ENCODE measurements at regions not wholly inside any gene's neighbourhood (a gene's known extent, or its start where the extent isn't known, plus 50 kb on each side); places are given as distances from the start of the nearest gene placed in this dataset.
A peak's percentile ranks its signal among the peaks of the same experiment; 100 is the strongest.

DNA sequence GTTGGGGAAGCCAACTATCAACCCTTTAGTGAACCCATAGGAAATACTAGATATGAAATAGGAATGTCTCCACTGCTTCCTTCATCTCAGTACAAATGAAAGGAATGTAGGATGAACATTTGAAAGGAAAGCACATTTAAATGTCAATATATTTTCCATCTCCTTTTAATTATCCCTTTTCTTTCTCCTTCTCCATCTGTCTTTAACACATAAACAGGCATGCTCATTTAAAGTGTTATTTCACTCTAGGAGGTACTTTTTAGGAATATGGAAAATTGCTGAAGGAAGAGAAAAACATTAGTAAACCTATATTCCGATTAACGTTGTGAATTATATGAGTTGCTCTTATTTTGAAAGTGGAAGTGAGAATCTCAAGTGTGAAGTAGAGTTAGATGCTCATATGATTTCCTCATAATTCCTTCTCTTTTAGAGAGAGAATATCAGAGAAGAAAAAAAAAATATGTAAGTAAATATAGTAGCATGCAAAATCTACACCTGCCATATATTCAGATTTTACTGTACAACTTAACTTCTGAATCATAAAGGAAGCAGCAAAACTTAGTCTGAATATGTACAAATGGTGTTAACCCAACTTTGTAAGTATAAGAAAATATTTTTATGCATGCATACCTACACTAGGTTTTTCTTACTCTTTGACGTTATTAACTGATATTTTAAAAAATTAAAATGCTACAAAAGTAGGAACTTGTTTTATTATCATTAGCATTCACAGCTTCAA lies 406.9 kb upstream of the B3GALT2 start:
- DNase-seq (ENCODE audit: low spot score in 2 of 2), result no peak
- Histone ChIP-seq H3K27ac (no peak overlapping the region), H3K27me3 (no peaks in the 10 kb centered on the region), H3K36me3 (no peaks in the 10 kb centered on the region), H3K9me3 (no peaks in the 10 kb centered on the region), H3K4me3 (no peak overlapping the region), H3K4me1 (peaks cover 0 to 22% (median 2%) of the 10 kb centered on the region in 4 donors)
- TF ChIP-seq, protein P1, sequence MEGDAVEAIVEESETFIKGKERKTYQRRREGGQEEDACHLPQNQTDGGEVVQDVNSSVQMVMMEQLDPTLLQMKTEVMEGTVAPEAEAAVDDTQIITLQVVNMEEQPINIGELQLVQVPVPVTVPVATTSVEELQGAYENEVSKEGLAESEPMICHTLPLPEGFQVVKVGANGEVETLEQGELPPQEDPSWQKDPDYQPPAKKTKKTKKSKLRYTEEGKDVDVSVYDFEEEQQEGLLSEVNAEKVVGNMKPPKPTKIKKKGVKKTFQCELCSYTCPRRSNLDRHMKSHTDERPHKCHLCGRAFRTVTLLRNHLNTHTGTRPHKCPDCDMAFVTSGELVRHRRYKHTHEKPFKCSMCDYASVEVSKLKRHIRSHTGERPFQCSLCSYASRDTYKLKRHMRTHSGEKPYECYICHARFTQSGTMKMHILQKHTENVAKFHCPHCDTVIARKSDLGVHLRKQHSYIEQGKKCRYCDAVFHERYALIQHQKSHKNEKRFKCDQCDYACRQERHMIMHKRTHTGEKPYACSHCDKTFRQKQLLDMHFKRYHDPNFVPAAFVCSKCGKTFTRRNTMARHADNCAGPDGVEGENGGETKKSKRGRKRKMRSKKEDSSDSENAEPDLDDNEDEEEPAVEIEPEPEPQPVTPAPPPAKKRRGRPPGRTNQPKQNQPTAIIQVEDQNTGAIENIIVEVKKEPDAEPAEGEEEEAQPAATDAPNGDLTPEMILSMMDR (IDR thresholded peaks at IDR 0.05), result no peak
- TF ChIP-seq EP300 (IDR thresholded peaks at IDR 0.05), result no peak
- no peak for TF ChIP-seq POLR2A (IDR thresholded peaks at IDR 0.05)
- 61 to 65% methylated on average over 3 of the region's 3 CpGs for WGBS, 2 donors

GRCh38 chr1:193592317-193592716 lies 405.9 kb upstream of the B3GALT2 start:
- DNase-seq (ENCODE audit: low spot score in 2 of 2), result no peak

GRCh38 chr1:193590102-193590501 lies 403.7 kb upstream of the B3GALT2 start:
- H3K4me1 ChIP-seq, result peaks cover 0 to 23% (median 2%) of the 10 kb centered on the region in 4 donors
- H3K27me3 ChIP-seq, result no peaks in the 10 kb centered on the region
- no peak overlapping the region for H3K4me3 ChIP-seq
- DNase-seq (ENCODE audit: low spot score in 2 of 2), result no peak
- H3K27ac ChIP-seq, result no peak overlapping the region
- no peaks in the 10 kb centered on the region for H3K9me3 ChIP-seq
- TF ChIP-seq, protein P1 (IDR thresholded peaks at IDR 0.05), result no peak
- no peak for TF ChIP-seq EP300 (IDR thresholded peaks at IDR 0.05)
- no peak for TF ChIP-seq POLR2A (IDR thresholded peaks at IDR 0.05)
- no peaks in the 10 kb centered on the region for H3K36me3 ChIP-seq

More at GRCh38 chr1:193592317-193592716, 405.9 kb upstream of the B3GALT2 start:
- TF ChIP-seq POLR2A (IDR thresholded peaks at IDR 0.05) (no peak), EP300 (IDR thresholded peaks at IDR 0.05) (peak in 1 of 2 donors; percentile 19)
- no peaks in the 10 kb centered on the region for H3K9me3 ChIP-seq
- H3K4me3 ChIP-seq, result no peak overlapping the region
- H3K27ac ChIP-seq, result no peak overlapping the region
- 84 to 85% methylated on average over 2 of the region's 2 CpGs for WGBS, 2 donors
- peaks cover 0 to 23% (median 2%) of the 10 kb centered on the region in 4 donors for H3K4me1 ChIP-seq
- no peaks in the 10 kb centered on the region for H3K36me3 ChIP-seq
- H3K27me3 ChIP-seq, result no peaks in the 10 kb centered on the region

DNA sequence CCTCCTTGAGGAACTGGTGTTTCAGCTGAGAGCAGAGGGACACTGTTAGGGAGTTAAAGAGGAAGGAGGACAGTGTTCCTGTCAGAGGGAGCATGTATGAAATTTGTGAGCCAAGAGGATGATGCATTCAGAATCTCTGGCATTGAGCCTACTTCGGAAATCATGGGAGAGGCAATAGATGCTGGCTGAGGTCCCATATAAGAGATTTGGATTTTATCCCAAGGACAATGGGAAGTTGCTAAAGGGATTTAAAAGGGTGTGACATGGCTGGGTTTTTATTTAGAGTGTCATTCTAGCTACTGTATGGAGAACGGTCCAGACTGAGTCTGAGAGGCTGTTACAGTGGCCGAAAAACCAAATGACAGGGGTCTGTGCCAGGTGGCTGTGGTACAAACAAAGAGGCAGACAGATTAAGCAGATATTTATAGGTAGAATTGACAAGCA lies 403.2 kb upstream of the B3GALT2 start:
- DNase-seq (ENCODE audit: low spot score in 2 of 2), result peak in 1 of 2 donors; percentile 15
- Histone ChIP-seq H3K9me3 (no peaks in the 10 kb centered on the region), H3K27ac (no peak overlapping the region), H3K4me1 (peaks cover 0 to 23% (median 2%) of the 10 kb centered on the region in 4 donors), H3K27me3 (no peaks in the 10 kb centered on the region), H3K4me3 (no peak overlapping the region), H3K36me3 (no peaks in the 10 kb centered on the region)
- TF ChIP-seq POLR2A (IDR thresholded peaks at IDR 0.05) (no peak), EP300 (IDR thresholded peaks at IDR 0.05) (peak in 1 of 2 donors; percentile 24)
- TF ChIP-seq, protein P1 (IDR thresholded peaks at IDR 0.05), result no peak
- 36 to 39% methylated on average over 3 of the region's 3 CpGs for WGBS, 2 donors

GRCh38 chr1:193588311-193589082 lies 402.1 kb upstream of the B3GALT2 start:
- no peak overlapping the region for H3K27ac ChIP-seq
- H3K4me3 ChIP-seq, result no peak overlapping the region
- H3K9me3 ChIP-seq, result no peaks in the 10 kb centered on the region
- TF ChIP-seq EP300 (IDR thresholded peaks at IDR 0.05) (no peak), POLR2A (IDR thresholded peaks at IDR 0.05) (no peak)
- TF ChIP-seq, protein P1 (IDR thresholded peaks at IDR 0.05), result no peak
- H3K36me3 ChIP-seq, result no peaks in the 10 kb centered on the region
- no peak for DNase-seq (ENCODE audit: low spot score in 2 of 2)
- H3K4me1 ChIP-seq, result peaks cover 0 to 23% (median 2%) of the 10 kb centered on the region in 4 donors
- 55 to 56% methylated on average over 8 of the region's 8 CpGs for WGBS, 2 donors
- H3K27me3 ChIP-seq, result no peaks in the 10 kb centered on the region
